22Rv1 (cell line): ENCODE measurements at regions not wholly inside any gene's neighbourhood (a gene's known extent, or its start where the extent isn't known, plus 50 kb on each side); places are given as distances from the start of the nearest gene placed in this dataset.

ENCODE experiments used
- H3K27ac ChIP-seq: fragments of 450-650 bp; 2 replicates; pipeline ENCODE4 v1.5.1; 2017
- ZFX ChIP-seq: fragments of 450-650 bp; IDR thresholded peaks from 2 replicates; pipeline ENCODE4 v1.6.1; 2017; ENCODE audit warnings: antibody characterized with exemption, borderline replicate concordance
- TF ChIP-seq, protein P1 (sequence below): fragments of 450-650 bp; IDR thresholded peaks from 2 replicates; pipeline ENCODE4 v1.5.1; 2017; ENCODE audit warnings: mild to moderate bottlenecking

DNA sequence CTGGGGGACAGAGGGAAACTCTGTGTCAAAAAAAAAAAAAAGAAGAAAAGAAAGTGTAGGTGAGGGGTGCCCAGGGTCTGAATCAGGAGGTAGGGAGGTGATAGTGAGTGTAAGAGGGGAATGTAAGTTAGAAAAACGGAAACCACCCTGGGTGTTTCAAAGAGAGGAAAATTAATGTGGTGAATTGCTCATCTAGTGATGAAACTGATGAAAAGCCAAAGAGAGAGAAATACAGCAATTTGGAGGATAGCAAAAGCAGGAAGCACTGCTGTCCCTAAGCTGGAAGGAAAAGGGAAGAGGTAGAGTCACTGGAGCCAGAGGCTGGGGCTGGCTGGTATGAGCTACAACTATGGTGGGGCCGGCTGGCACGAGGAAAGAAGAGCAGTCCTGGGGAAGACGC, 85.0 kb upstream of the CEP85L start:
- no peak overlapping the region for H3K27ac ChIP-seq
- TF ChIP-seq ZFX: no peak
- TF ChIP-seq, protein P1, sequence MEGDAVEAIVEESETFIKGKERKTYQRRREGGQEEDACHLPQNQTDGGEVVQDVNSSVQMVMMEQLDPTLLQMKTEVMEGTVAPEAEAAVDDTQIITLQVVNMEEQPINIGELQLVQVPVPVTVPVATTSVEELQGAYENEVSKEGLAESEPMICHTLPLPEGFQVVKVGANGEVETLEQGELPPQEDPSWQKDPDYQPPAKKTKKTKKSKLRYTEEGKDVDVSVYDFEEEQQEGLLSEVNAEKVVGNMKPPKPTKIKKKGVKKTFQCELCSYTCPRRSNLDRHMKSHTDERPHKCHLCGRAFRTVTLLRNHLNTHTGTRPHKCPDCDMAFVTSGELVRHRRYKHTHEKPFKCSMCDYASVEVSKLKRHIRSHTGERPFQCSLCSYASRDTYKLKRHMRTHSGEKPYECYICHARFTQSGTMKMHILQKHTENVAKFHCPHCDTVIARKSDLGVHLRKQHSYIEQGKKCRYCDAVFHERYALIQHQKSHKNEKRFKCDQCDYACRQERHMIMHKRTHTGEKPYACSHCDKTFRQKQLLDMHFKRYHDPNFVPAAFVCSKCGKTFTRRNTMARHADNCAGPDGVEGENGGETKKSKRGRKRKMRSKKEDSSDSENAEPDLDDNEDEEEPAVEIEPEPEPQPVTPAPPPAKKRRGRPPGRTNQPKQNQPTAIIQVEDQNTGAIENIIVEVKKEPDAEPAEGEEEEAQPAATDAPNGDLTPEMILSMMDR: no peak

DNA sequence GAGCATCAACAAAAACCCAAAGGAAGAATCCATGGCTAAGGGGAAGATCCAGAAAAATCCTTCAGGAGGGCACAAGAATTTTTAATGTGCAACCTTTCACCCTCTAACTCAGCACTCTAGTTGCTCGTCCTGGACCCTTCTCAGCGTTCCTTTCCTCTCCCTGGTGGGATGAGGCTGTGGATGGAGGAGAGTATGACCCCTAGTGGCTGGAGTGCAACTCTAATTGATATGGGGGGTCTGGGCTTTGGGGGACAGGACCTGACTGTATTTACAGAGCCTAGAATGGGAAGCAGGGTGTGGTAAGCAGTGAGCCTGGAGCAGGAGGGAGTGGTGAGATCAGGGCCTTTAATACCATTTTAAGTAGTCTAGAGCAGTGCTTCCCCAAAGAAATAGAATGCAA, 83.9 kb upstream of the CEP85L start:
- no peak overlapping the region for H3K27ac ChIP-seq
- TF ChIP-seq ZFX: no peak
- TF ChIP-seq, protein P1: peak; percentile 29

DNA sequence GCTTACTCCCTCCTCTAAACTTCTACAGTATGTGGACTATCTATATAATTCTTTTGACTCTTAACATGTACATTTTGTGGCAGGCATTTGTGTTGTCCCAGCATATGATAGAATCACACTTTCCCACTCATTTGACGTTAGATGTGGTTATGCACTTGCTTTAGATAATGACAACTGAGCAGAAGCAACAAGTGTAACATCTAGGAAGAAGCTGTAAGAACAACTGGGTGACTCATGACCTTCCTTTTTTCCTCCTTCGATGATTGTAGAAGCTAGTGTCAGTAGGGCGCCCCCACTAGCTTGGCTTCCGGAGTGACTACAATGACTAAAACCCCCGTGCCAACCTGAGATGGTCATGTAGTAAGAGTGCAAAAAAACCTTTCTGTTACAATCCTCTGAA, 74.6 kb upstream of the CEP85L start:
- no peak overlapping the region for H3K27ac ChIP-seq

DNA sequence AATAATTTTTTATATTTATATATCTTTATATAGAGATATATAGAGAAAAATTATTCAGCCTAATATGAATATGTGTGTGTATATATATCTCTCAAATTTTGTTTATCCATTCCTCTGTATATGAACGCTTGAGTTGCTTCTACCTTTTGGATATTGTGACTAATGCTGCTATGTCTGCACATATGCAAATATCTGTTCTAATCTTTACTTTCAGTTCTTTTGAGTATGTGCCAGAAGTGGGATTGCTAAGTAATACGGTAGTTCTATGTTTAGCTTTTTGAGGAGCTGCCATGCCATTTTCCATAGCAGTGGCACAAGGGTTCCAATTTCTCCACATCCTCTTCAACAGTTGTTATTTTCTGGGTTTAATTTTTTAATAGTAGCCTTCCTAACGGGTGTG, 72.8 kb upstream of the CEP85L start:
- TF ChIP-seq ZFX: no peak
- TF ChIP-seq, protein P1: no peak
- no peak overlapping the region for H3K27ac ChIP-seq

More for the DNA sequence above, 74.6 kb upstream of the CEP85L start:
- no peak for TF ChIP-seq ZFX
- TF ChIP-seq, protein P1: no peak

DNA sequence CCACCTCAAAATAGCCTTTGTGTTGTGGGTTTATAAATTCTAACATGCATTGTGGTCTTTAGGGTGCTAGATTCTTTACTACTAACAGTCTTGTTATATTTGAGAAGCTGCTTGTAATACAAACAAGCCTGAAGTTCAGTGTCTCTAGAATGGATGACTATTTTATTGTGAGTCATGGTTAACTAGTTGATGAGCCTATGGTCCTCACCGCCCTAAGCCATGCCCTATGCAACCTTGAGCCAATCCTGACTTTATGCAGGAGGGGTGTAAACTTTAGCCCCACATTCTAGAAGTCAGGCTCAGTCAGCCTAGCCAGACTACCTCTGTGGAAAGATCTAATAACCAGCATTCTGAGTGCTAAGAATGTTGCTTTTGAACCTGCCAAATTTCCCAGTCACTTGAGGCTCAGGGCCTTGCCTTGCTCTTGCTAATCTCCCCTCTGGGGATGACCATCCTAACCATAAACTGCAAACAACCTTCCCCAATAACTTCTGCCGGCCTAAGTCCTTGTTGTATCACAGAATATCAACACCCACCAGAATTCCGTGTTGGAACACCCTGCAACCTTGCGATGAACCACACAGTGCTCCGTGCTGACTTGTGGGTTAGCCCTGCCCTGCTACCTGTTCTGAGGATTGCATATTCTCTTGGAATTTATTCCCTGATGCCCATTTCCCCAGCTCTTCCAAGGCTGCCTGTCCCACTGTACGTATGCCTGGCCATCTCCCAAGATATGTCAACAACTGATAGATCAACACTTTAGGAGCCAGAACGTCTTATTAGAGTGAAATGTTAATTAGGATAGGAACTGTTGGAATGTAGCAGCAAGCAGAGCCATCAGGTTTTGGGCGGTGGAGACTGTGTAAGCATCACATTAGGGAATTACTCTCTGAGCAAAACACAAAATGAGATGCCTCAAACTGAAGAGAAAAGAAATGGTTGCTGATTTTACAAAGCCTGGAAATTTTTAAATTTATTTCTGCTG, 71.7 kb upstream of the CEP85L start:
- H3K27ac ChIP-seq: no peak overlapping the region
- TF ChIP-seq, protein P1: no peak
- no peak for TF ChIP-seq ZFX

DNA sequence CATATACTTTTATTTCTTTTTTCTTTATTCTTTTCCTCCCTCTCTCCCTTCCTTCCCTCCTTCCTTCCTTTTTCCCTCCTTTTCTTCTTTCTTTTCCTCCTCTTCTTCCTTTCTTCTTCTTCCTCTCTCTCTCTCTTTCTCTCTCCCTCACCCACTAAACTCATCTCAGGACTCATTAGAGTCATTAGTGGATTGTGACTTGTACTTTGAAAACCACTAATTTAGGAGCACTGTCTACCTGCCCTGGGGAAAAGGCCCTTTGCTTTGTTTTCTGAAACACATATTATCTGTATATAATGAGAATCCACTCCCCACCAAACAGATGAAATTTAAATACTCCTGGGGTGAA, 68.7 kb upstream of the CEP85L start:
- TF ChIP-seq ZFX: no peak
- TF ChIP-seq, protein P1: no peak
- H3K27ac ChIP-seq: no peak overlapping the region

DNA sequence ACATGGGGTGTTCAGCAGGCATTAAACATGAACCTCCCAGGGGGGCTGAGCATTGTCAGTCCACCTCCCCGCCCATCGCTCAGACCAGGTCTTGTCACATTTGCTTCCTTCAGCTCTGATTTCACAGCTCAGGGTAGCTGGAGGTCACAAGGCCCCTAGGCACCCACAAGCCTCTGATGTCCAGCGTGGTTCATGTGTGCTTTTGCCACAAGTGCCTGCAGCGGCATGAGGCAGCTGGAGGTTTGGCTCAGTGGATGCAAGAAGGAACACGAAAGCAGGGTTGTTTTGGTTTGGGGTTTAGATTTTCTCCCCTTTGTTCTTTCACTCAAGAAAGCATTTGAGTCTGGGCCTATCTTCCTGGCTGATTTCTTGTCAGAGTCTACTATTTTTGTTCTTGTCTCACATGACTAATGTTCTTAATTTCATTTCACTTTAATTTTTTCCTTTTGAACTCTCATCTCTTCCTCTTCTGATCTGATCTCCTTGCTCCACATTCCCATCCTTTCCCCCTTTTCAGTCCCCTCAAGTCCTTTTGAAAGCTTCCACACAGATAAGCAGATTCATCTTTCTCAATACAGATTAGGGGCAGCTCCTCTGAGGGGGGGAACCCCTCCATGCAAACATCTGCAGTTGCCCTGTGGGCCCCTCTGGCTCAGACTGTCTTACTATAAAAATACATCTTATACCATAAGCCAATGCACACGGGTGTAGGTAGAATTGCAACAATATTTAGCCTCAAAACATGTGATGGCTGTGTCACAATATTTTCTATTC, 68.1 kb upstream of the CEP85L start:
- TF ChIP-seq, protein P1: no peak
- TF ChIP-seq ZFX: no peak
- no peak overlapping the region for H3K27ac ChIP-seq
